HG03442 (cell line): ENCODE measurements at regions not wholly inside any gene's neighbourhood (a gene's known extent, or its start where the extent isn't known, plus 50 kb on each side); places are given as distances from the start of the nearest gene placed in this dataset.
"Not testable (repeated sequence)": the region's sequence is repeated elsewhere in the genome, so short reads cannot be mapped to it uniquely, and the experiment has no call there.

Experiments used
- ATAC-seq: cut with Tn5 transposase; IDR thresholded peaks from one replicate; pipeline ENCODE4 v1.9.1; 2021; ENCODE audit warnings: mild to moderate bottlenecking, moderate library complexity; ENCODE audit not compliant: unreplicated experiment

DNA sequence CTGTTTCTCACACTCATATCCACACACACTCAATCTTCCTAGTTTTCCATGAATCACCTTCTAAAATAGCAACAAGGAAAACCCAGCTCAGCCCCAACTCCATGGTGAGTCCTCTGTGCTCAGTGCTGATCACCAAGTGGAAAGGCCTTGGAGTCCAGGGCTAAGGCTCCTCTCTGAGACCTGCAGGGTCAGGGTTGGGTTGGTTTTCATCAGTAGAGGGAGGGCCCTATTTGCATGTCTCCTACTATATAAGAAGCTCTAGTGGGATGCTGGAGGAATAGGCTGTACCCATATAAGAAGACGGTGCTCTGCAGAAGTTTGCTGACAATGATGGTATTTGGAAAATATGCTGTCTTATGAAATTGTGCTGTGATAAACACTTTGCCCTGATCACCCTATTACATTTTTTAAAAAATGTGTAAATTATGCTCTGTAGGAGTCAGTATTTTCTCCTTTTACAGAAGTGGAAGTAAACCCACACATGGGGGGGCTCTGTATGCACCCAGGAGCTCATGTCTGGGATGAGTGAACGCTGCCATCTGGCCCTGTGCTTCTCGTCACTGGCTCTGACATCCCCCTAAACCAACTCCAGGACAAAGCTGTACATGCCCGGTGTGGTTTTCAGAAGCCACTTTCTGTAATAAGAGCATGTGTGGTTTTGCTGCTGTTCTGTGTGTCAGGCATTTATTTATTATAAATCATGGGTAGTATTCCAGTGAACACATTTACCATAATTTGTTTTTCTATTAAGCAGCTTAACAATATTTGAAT is 536.3 kb downstream of the TMEM121 start:
- no peak for ATAC-seq

DNA sequence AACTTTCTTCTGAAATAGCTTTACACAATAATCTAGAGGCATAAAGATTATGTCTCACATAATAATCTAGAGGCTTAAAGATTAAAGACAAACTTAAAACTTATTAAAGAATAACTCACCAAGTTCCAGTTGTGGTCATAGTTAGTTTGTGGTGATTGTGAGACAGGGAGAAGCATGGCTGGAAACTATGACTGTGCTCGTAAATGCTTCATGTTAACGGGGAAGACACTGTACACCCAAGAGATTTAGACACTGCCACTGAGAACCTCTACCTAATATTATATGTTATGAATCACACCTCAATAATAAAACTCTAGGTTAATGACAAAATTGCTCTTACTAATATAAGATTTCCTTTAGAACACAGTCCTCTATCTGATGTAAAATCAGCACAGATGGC is 541.6 kb downstream of the TMEM121 start:
- ATAC-seq: no peak

GRCh38 chr14:106069804-106070625 is 543.6 kb downstream of the TMEM121 start:
- ATAC-seq: no peak

GRCh38 chr14:106080922-106081321 is 554.5 kb downstream of the TMEM121 start:
- ATAC-seq: no peak

- not testable (repeated sequence) for ATAC-seq
These were observed 555.3 kb downstream of the TMEM121 start for GRCh38 chr14:106081721-106082120.

GRCh38 chr14:106083082-106083481 is 556.7 kb downstream of the TMEM121 start:
- ATAC-seq: no peak

GRCh38 chr14:106087837-106088236 is 561.5 kb downstream of the TMEM121 start:
- ATAC-seq: no peak

DNA sequence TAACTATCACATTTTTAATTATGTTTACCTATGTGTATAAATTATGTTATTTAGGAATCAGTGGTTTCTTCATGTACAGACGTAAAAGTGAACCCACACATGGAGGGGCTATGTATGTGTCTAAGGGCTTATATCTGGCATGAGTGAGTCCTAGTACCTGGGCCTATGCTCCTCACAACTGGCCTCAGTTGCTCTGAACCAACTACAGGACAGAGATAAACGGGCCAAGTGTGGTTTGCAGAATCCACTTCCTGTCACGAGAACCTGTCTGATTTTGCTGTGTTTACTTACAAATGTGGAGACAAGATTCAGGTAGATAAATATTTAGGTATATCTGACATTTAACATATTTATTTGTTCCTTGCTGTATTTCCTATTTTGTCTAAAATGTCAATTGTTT is 562.5 kb downstream of the TMEM121 start:
- ATAC-seq: not testable (repeated sequence)

GRCh38 chr14:106094654-106095189 is 568.3 kb downstream of the TMEM121 start:
- ATAC-seq: no peak

- ATAC-seq: no peak
These were observed 581.3 kb downstream of the TMEM121 start for GRCh38 chr14:106107703-106108102.

GRCh38 chr14:106109337-106109736 is 583.0 kb downstream of the TMEM121 start:
- no peak for ATAC-seq

GRCh38 chr14:106115401-106115800 is 589.0 kb downstream of the TMEM121 start:
- no peak for ATAC-seq

DNA sequence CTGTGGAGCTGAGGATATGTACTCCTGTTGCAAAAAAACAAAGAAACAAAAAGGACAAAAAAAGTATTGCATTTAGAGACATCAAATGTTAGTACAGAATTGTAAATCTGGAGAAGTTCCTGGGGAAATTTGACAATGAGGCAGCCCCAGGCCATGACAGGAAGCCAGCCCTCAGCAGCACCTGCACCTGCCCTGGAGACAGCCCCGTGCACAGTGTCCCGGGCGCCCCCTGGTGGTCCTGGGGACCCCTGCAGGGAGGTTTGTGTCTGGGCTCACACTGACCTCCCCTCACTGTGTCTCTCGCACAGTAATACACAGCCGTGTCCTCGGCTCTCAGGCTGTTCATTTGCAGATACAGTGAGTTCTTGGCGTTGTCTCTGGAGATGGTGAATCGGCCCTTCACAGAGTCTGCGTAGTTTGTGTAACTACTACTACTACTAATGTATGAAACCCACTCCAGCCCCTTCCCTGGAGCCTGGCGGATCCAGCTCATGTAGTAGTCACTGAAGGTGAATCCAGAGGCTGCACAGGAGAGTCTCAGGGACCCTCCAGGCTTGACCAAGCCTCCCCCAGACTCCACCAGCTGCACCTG is 590.1 kb downstream of the TMEM121 start:
- ATAC-seq: not testable (repeated sequence)

GRCh38 chr14:106120101-106120500 is 593.7 kb downstream of the TMEM121 start:
- ATAC-seq: no peak

GRCh38 chr14:106129274-106129673 is 602.9 kb downstream of the TMEM121 start:
- ATAC-seq: no peak

DNA sequence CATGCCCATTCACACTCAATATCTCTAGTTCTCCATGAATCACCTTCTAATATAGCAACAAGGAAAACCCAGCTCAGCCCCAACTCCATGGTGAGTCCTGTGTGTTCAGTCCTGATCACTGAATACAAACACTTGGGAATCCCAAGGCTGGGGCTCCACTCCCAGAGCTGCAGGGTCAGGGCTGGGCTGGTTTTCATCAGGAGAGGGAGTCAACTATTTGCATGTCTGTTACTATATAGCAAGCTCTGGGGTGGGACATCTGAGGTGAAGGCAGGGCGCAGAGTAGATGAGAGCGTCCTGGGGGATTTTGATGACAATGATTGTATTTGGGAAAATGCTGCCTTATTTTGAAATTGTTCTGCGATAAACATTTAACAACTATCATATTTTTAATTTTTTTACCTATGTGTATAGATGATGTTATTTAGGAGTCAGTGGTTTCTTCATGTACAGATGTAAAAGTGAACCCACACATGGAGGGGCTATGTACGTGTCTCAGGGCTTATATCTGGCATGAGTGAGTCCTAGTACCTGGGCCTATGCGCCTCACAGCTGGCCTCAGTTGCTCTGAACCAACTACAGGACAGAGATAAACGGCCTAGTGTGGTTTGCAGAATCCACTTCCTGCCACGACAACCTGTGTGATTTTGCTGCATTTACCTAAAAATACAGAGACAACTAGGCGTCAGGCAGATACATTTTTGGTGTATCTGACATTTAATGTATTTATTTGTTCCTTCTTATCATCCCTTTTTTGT is 603.7 kb downstream of the TMEM121 start:
- not testable (repeated sequence) for ATAC-seq

DNA sequence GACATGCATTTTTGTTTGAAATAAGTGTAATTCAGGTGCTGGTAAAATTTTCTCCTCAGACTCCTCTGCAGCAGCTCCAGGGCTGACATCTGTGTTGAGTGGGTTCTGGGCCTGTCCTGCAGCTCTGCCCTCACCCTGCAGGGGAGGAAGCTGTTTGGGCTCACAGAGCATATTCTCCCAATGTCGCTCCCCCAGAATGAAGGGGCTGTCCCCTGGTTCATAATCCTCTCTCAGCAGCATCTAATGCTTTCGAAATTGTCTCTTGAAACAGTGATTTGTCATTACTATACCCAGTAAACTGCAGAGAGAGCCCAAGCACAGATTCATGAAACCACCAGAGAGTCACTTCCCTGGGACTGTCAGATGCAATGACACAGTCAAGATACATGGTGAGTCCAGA is 606.7 kb downstream of the TMEM121 start:
- ATAC-seq: not testable (repeated sequence)

DNA sequence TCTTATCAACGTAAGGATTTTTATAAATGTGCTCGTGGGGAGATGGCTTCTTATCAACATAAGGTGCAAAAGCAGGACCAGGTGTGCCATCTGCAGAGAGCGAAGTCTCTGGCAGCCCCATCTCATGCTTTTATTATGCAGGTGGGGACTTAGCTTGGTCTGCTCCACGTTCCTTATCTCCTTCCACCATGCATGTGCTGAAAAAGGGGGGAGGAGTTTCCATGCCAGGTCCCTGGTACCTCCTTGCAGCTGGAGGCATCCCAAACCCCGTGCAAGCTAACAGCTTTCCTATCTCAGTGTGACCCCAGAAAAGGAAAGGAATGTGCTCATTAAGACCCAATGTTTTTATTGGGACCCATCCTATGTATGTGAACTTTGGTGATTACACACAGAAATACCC is 608.5 kb downstream of the TMEM121 start:
- ATAC-seq: no peak

DNA sequence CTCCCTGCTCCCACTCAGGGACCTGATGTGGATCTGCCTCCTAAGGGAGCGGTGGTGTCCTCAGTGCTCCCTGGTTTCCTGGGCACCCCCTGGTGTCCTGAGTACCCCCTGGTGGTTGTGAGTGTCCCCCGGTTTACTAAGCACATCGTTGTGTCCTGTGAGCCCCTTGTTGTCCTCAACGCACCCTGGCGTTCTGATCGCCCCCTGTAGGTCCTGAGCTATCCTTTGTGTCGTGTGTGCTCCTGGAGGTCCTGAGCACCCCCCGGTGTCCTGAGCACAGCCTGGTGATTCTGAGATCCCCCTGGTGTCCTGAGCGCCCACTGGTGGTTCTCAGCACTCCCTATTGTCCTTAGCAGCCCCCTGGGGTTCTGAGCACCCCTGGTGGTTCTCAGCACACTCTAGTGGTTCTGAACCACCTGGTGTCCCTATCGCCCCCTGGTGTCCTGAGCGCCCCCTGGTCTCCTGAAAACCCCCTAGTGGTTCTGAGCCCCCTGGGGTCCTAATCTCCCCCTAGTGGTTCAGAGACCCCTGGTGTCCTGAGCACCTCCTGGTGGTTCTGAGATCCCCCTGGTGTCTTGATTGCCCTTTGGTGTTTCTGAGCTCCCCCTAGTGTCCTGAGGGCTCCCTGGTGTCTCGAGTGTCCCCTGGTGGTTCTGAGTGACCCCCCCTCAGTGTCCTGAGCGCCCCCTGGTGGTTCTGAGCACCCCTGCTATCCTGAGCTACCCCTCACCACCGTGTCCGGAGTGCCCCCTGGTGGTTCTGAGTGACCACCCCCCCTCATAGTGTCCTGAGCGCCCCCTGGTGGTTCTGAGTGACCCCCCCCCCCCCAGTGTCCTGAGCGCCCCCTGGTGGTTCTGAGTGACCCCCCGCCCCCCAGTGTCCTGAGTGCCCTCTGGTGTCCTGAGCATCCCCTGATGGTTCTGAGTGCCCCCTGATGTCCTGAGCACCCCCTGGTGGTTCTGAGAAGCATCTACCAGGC is 615.1 kb downstream of the TMEM121 start:
- no peak for ATAC-seq

GRCh38 chr14:106145731-106146130 is 619.3 kb downstream of the TMEM121 start:
- ATAC-seq: not testable (repeated sequence)
